DMS 273 (cell line): ENCODE measurements at regions not wholly inside any gene's neighbourhood (a gene's known extent, or its start where the extent isn't known, plus 50 kb on each side); places are given as distances from the start of the nearest gene placed in this dataset.
"Not testable (repeated sequence)": the region's sequence is repeated elsewhere in the genome, so short reads cannot be mapped to it uniquely, and the experiment has no call there.

ENCODE experiments used
- DNase-seq: peaks from one replicate; lab custom pipeline; 2025; ENCODE audit not compliant: unreplicated experiment; lab: John Stamatoyannopoulos, UW

DNA sequence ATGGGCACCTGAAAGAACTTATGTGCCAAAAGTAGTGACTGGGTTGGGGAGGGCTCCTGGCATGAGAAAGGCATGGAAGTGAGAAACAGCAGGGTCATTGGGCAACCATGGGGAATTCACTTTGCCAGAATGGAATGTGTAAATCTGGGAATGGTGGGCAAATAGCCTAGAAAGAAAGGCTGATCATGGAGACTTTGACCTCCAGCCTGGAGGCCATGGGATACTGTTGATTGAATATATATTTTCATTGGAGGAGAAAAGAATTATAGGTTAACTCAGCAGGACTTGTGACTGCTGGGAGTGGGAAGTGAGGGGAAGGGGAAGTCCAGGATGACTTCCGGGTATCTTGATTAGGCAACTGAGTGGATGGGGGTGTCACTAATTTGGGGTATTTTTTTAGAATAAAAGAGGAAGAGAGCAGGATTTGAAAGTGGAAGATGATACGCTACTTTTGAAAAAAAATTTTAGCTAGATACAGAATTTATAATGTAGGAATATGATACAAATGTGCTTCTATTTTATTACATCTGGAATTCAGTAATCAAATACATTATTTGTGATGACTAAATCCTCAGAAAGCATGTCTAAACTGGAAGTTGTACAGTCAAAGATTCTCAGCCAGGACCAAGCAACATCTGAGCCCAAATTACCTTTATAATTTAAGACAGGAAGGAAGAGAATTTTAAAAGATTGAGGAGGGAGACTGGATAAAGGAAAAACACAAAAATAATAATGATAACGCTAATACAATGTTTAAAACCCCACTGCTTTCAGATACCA, 116.2 kb downstream of the GATA6 start:
- DNase-seq = no peak

- no peak for DNase-seq
Observed at GRCh38 chr18:22284581-22285360, 115.4 kb downstream of the GATA6 start.

DNA sequence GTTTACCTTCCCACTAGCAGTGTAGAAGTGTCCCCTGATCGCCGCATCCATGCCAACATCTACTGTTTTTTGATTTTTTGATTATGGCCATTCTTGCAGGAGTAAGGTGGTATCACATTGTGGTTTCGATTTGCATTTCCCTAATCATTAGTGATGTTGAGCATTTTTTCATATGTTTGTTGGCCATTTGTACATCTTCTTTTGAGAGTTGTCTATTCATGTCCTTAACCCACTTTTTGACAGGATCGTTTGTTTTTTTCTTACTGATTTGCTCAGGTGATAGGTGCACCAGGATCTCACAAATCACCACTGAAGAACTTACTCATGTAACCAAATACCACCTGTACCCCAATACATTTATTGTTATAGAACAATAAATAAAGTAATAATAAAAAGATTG, 114.5 kb downstream of the GATA6 start:
- DNase-seq = not testable (repeated sequence)

- DNase-seq = no peak
Observed at GRCh38 chr18:22283397-22283796, 114.0 kb downstream of the GATA6 start.

- DNase-seq = no peak
Observed at GRCh38 chr18:22283116-22283395, 113.7 kb downstream of the GATA6 start.

DNA sequence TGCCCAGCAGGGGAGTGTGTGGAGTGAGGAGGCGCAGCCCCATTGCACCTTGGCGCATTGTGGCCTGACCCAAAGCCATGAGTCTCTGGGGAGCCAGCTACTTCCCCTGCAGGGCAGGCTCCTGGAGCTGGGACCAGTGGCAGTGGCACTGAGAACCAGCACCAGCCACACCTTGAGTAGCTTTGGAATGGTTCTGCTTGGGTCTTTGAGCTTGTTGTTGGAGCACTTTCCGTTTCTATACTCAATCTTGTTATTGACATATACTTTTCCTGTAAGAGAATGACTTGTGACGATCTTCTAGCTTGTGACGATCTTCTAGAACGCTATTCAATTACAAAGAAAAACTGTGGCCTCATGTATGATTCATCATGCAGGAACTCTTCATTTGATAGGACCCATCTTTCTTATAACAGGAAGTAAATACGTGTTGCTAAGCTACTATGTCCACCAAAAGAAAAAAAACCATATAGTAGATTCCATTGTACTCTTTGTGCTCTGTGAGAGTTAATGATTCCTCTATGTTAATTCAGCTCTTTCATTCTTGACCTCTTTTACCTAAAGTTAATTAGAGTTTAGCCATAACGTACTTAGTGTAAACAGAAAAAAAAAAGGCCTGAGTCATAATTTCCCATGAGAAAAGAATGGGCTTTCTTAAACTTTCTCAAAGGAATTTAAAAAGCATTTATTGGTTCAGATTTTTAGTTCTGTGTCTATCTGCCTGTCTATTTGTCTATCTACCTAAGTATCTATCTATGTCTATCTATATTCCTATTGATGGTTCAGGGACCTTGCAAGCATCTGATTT, 113.1 kb downstream of the GATA6 start:
- DNase-seq = no peak

DNA sequence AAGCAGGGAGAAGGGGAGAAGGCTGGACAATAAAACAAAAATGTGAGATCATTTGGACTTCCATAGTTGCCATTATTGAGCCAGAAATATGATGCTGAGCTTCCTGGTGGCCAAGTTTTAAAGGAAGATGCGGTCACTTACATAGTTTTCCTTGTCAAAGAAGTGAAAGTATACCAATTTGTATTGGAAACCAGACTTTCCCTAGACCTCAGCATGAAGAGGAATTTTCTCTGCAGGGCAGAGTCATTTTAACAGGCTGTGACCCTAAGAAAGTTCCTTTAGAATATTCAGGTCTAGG, 111.0 kb downstream of the GATA6 start:
- DNase-seq = no peak

- no peak for DNase-seq
Observed at GRCh38 chr18:22279741-22280452, 110.5 kb downstream of the GATA6 start.

DNA sequence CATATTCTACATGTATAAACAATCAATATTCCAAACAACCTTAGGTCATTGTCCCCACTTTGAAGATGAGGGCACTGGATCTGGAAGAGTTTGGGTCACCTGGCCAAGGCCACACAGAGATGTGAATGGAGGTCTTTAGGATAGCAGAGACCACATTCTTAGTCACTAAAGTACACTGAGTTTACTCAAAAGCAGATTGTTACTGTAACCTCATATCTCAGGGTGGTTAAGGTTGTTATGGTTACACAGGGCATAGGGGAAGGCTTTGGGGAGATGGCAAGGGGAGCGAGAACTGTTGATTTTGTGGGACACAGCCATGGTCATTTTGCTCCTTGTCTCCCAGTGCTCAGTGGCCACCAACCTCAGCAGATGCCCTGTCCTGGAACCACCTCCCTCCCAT, 109.4 kb downstream of the GATA6 start:
- no peak for DNase-seq

DNA sequence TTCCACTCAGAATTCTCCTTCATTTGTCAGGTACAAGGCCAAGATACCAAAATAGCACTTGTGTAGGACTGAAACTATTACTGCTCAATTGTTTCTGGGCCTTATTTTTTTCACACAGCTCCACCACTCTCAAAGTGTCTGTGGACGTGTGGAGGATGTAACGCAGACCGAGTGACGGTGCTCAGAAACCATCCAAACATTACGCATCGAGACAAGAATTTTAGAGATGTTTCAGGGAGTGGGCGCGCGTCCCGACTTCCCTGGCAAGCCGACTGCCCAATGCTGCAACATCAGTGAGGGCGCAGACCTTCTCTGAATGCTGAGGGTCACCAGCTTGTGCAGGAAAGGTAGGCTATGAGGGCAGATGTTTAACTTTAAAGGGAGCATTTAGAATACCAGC, 108.4 kb downstream of the GATA6 start:
- DNase-seq = no peak

DNA sequence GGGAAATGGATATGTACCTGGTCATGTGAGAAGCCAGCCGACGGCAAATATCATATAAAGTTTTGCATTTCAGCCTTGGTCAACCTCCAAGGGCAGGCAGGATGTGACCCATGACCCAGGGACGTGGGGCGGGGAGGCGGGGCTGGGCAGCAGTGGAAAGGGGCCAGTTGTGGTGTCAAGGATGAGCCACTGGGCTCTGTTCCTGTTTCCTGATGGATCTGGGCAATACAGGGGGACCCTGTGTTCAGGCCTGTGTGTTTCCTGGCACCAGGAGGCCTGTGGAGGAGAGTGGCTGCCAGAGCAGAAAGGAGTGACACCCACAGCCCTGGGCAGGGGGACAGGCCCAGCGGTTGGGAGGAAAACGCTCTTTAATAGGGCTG, 106.9 kb downstream of the GATA6 start:
- no peak for DNase-seq

DNA sequence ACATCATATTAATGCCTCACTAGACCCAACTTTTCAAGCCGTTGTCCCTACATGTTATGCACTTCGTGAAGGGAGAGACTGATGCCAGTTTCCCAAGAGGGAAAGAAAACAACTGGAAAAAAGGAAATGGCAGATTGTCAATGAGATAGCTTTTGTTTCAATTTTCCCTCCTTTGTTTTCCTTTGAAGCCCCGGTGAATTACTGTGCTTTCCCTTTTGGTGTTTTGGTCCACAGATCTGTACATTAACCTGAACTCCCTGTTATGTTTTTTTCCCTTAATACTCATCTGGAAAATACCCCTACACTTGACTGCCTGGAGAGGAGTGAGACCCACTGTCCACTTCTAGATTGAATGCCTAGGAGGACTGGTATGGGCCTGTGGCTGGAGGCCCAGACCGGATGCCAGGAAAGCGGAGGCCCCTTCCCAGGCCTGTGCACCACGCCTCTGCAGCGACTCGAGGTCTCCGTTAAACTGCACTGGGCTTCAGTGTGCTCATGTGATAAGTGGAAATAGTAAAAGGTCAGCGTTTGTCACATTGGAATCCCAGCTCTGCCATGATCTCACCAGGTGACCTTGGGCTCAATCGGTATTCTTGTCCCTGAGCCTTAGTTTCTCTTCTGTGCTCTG, 106.4 kb downstream of the GATA6 start:
- DNase-seq = no peak

- DNase-seq = peak; percentile 2
Observed at GRCh38 chr18:22273101-22274039, 104.0 kb downstream of the GATA6 start.

DNA sequence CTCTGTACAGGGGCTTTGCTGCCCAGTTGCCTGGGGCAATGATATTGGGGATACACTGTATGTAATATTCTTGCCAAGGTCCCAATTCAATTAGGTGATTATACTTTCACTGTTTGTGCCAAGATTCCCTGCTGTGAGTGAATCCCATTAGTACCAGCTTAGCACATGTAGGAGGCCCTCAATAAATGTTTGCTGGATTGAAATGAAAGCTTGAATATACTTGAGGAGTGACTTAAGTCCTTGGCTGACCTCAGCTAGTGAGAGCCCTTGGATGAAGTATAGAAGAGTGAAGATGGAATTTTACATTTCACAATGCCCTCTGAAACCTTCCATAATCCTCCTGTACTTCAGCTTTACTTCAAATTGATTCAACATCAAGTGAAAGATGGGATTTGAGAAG, 102.9 kb downstream of the GATA6 start:
- DNase-seq = peak; percentile 3

- DNase-seq = no peak
Observed at GRCh38 chr18:22271030-22271429, 101.6 kb downstream of the GATA6 start.

DNA sequence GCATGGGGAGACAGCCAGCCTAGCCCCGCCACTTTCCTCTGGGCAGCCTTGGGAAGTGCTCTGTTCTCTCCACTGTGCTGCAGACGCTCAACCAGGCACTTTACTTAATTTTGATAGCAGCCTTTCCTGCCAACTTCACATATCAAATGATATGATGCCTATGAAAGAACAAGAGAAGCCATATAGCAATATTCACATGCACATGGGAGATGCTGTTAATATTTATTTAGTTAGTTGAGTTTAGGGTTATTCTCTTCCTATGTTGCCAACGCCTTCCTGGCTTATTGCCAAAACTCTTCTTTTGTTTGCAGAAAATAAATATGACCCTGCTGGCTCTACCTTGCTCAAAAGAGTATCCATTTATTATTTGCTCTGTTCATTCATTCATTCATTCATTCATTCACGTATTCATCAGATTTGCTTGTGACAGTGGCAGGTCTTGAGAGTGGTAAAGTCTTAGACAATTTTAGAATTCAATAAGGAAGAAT, 99.3 kb downstream of the GATA6 start:
- no peak for DNase-seq

GRCh38 chr18:22267697-22268096, 98.3 kb downstream of the GATA6 start:
- no peak for DNase-seq

DNA sequence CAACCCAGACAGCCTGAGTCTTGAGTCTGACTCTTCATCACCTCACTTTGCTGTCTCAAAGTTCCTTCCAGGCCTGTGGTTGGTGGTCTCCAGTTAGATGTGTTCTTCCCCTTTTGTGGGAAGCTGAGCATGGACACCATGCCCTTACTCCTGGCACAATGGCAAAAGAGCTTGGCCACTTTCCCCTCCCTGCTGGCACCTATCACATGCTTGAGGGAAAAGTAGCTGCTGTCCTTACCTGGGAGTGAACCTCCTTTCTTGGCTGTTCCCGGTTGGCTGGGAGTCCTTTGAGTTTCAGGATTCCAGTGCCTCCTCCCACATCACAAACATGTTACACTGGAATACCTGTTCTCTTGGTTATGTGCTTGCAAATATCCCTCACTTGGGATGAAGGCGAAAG, 97.8 kb downstream of the GATA6 start:
- no peak for DNase-seq

DNA sequence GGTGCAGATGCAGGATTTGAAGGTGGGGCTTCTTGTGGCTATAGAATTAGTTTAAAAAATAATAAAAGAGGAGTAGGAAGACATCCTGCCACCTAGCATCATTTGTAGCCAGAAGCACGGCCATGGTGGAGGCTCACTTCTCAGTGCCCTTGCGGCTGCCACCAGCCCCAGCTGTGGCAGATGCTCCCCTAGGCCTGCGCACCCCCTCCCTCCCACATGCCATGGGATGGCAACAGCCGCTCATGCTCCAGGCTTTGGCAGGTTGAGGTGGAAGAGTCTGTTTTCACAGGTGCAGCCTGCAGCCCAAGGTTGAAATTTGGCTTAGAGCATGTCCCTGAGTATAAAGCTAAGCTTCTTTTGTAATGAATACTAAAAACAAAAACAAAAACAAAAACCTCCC, 96.4 kb downstream of the GATA6 start:
- no peak for DNase-seq
